SH-SY5Y (cell line): ENCODE measurements at regions not wholly inside any gene's neighbourhood (a gene's known extent, or its start where the extent isn't known, plus 50 kb on each side); places are given as distances from the start of the nearest gene placed in this dataset.

Experiments used
- GATA2 ChIP-seq: IDR thresholded peaks from 2 replicates; pipeline ENCODE4 v1.6.1; 2011; ENCODE audit warnings: mild to moderate bottlenecking, low read depth, low read length
- GATA3 ChIP-seq: IDR thresholded peaks from 2 replicates; pipeline ENCODE4 v1.6.1; 2011; ENCODE audit warnings: low read depth, mild to moderate bottlenecking, low read length, moderate library complexity

DNA sequence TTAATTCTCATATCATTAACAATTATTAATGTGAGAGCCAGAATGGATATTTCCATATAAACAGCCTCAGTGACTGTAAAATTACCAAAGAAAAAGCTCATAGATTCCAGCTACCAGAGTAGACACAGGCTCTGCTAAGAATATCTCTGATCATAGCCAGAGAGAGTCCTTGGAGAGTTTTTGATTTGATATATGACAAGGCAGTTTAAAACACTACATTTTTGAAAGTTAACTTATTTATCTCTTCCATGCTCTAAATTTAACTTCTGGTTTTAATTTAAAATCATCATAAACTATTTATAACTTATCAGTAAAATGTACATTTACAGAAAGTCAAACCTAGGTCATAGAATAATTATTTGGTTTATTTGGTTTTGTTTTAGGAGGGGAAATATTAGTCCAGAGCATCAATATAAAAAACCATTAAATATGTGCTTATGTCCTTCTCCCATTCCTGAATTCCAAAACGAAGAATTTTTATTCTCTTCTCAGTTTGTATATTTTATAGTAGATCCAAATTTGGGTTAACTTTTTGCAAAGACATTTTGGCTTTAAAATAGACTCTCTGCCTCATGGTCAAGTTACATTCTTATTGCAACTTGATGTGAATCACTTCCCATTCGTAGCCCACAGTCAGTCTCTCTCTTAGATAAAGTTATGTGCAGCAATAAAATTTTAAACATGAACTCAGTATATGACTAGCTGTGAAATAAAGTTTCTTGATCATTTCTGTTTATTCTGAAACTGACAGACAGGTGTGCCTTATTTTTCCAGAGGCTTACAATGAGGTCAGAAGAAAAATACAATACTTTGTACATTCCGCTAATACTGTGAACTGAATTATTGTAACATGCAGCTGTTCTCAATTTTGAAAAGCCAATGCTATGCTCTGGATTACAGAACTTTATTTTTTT is 267.1 kb downstream of the PAPSS1 start:
- TF ChIP-seq GATA2 (no peak), GATA3 (no peak)
